ENCODE measurements at regions not wholly inside any gene's neighbourhood (a gene's known extent, or its start where the extent isn't known, plus 50 kb on each side); places are given as distances from the start of the nearest gene placed in this dataset.

DNA sequence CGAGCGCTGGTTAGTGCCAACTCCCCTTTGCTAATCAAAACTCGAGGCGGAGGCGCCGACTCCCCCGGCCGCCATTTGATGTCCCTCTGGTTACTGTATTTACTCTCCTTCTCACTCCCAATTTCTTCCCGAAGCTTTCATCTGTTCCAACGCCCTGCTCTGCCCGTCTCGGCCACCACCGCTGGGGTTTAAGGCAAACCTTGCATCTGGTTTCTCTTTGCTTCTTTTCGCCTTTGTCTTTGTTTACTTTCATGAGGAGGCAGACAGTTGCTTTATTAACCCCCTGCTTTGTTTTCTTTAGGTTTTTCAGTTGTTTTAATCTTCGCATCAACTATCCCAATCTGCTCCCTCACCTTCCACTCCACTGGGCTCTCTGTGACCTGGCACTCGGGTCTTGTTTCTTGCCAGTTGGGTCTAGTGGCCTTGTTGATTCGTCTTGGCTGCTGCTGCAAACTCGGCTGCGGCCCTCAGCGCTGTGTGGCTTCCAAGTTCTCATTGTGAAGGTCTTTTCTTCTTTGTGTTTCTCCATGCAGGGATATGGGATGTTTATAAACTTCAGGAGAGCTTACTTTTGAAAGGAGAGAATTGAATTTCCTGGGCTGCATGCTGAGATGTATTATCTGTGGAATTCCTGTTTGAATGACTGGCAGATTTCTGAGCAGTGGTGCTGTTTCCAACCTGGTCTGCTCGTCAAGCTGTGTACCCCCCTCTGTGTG is 155.1 kb downstream of the CDC5L start:
- TF ChIP-seq TEAD4 (CRISPR knock-in tag; IDR thresholded peaks at IDR 0.05): no peak
- TF ChIP-seq, protein P1, sequence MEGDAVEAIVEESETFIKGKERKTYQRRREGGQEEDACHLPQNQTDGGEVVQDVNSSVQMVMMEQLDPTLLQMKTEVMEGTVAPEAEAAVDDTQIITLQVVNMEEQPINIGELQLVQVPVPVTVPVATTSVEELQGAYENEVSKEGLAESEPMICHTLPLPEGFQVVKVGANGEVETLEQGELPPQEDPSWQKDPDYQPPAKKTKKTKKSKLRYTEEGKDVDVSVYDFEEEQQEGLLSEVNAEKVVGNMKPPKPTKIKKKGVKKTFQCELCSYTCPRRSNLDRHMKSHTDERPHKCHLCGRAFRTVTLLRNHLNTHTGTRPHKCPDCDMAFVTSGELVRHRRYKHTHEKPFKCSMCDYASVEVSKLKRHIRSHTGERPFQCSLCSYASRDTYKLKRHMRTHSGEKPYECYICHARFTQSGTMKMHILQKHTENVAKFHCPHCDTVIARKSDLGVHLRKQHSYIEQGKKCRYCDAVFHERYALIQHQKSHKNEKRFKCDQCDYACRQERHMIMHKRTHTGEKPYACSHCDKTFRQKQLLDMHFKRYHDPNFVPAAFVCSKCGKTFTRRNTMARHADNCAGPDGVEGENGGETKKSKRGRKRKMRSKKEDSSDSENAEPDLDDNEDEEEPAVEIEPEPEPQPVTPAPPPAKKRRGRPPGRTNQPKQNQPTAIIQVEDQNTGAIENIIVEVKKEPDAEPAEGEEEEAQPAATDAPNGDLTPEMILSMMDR (IDR thresholded peaks at IDR 0.05): no peak
- TF ChIP-seq JAZF1 (CRISPR knock-in tag; IDR thresholded peaks at IDR 0.05): no peak
- no peak for TF ChIP-seq ZBTB21 (CRISPR knock-in tag; IDR thresholded peaks at IDR 0.05; ENCODE audit: borderline replicate concordance)
- TF ChIP-seq CBFB (CRISPR knock-in tag; IDR thresholded peaks at IDR 0.05; ENCODE audit: low read depth): no peak
- no peak for TF ChIP-seq NFYB (CRISPR knock-in tag; conservative IDR thresholded peaks at IDR 0.05; ENCODE audit: low read depth)
- TF ChIP-seq, protein P2, sequence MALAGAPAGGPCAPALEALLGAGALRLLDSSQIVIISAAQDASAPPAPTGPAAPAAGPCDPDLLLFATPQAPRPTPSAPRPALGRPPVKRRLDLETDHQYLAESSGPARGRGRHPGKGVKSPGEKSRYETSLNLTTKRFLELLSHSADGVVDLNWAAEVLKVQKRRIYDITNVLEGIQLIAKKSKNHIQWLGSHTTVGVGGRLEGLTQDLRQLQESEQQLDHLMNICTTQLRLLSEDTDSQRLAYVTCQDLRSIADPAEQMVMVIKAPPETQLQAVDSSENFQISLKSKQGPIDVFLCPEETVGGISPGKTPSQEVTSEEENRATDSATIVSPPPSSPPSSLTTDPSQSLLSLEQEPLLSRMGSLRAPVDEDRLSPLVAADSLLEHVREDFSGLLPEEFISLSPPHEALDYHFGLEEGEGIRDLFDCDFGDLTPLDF (CRISPR knock-in tag; IDR thresholded peaks at IDR 0.05): no peak
